Uterus (tissue), 3 donors: ENCODE measurements at regions not wholly inside any gene's neighbourhood (a gene's known extent, or its start where the extent isn't known, plus 50 kb on each side); places are given as distances from the start of the nearest gene placed in this dataset.
"Not testable (repeated sequence)": the region's sequence is repeated elsewhere in the genome, so short reads cannot be mapped to it uniquely, and the experiment has no call there.

Experiments
- DNase-seq, 2 donors: peaks; one replicate each; pipeline ENCODE4 v3.0.0-alpha.2; 2019 to 2020
- H3K27ac ChIP-seq, 2 donors: fragments of 200-600 bp; sonication (generic); 1 replicate in 1 of 2; 2 replicates in 1 of 2; pipeline ENCODE4 v1.5.1; 2016 to 2018
- H3K27me3 ChIP-seq, 2 donors: fragments of 200-600 bp; sonication (generic); one replicate each; pipeline ENCODE4 v1.5.1; 2018 to 2019; ENCODE audit warnings: control low read depth in 1 of 2
- H3K36me3 ChIP-seq, 2 donors: fragments of 200-600 bp; sonication (generic); one replicate each; pipeline ENCODE4 v1.5.1; 2019; ENCODE audit warnings: control low read depth in 1 of 2
- H3K4me1 ChIP-seq, 2 donors: fragments of 200-600 bp; sonication (generic); one replicate each; pipeline ENCODE4 v1.5.1; 2018 to 2019; ENCODE audit warnings: control low read depth in 1 of 2
- H3K4me3 ChIP-seq, 2 donors: fragments of 200-600 bp; sonication (generic); 1 replicate in 1 of 2; 2 replicates in 1 of 2; pipeline ENCODE4 v1.5.1; 2018 to 2019; ENCODE audit warnings: mild to moderate bottlenecking in 1 of 2
- H3K9me3 ChIP-seq, 2 donors: fragments of 200-600 bp; sonication (generic); one replicate each; pipeline ENCODE4 v1.5.1; 2019; ENCODE audit warnings: control low read depth in 1 of 2
- CTCF ChIP-seq, 4 experiments: fragments of 200-600 bp in 2 of 4; fragments of 450-650 bp in 2 of 4; sonication (generic) in 2 of 4; IDR thresholded peaks; one replicate each; pipeline ENCODE4 v1.5.1; 2016 to 2019; ENCODE audit warnings: antibody characterized with exemption in 4 of 4, mild to moderate bottlenecking in 2 of 4, moderate library complexity in 1 of 4
- POLR2A ChIP-seq, 2 donors: fragments of 450-650 bp; IDR thresholded peaks; one replicate each; pipeline ENCODE4 v1.6.1; 2016; ENCODE audit warnings: antibody characterized with exemption in 2 of 2, mild to moderate bottlenecking in 1 of 2, moderate library complexity in 1 of 2
- intact Hi-C: fragments of 100-400 bp; cut with DNase I; formaldehyde crosslinking; loops from one replicate; pipeline ENCODE4 v1.15.1; 2023; ENCODE audit warnings: low total_unique reads
- donor health status: DM: yes; HTN: yes; CAD: no.

GRCh38 chr14:53714495-53715192, 242.0 kb downstream of the BMP4 start:
- TF ChIP-seq CTCF (IDR thresholded peaks at IDR 0.05), result no peak
- TF ChIP-seq POLR2A (IDR thresholded peaks at IDR 0.05), result no peak
- intact Hi-C loops, result no loop called here
- H3K27ac ChIP-seq, result peak overlapping the region; percentile 9 to 55

GRCh38 chr14:53712901-53713300, 243.7 kb downstream of the BMP4 start:
- H3K4me1 ChIP-seq, intact Hi-C loops, H3K36me3 ChIP-seq, H3K9me3 ChIP-seq, DNase-seq, H3K27ac ChIP-seq, H3K27me3 ChIP-seq, H3K4me3 ChIP-seq: not testable (repeated sequence)

More at GRCh38 chr14:53714495-53715192, 242.0 kb downstream of the BMP4 start:
- H3K27me3 ChIP-seq, result no peaks in the 10 kb centered on the region
- H3K9me3 ChIP-seq, result no peaks in the 10 kb centered on the region
- H3K4me3 ChIP-seq, result no peak overlapping the region
- H3K4me1 ChIP-seq, result no peaks in the 10 kb centered on the region
- no peaks in the 10 kb centered on the region for H3K36me3 ChIP-seq
- DNase-seq, result no peak

GRCh38 chr14:53711205-53711604, 245.4 kb downstream of the BMP4 start:
- intact Hi-C loops, result no loop called here
- TF ChIP-seq POLR2A (IDR thresholded peaks at IDR 0.05) (no peak), CTCF (IDR thresholded peaks at IDR 0.05) (no peak)
- H3K4me1 ChIP-seq, result no peaks in the 10 kb centered on the region

GRCh38 chr14:53710615-53711014, 246.0 kb downstream of the BMP4 start:
- H3K36me3 ChIP-seq, result no peaks in the 10 kb centered on the region
- H3K4me1 ChIP-seq, result no peaks in the 10 kb centered on the region
- no peak for DNase-seq
- no peak for TF ChIP-seq POLR2A (IDR thresholded peaks at IDR 0.05)
- no peak for TF ChIP-seq CTCF (IDR thresholded peaks at IDR 0.05)
- no peak overlapping the region for H3K27ac ChIP-seq
- no peaks in the 10 kb centered on the region for H3K9me3 ChIP-seq
- H3K27me3 ChIP-seq, result no peaks in the 10 kb centered on the region
- intact Hi-C loops, result no loop called here
- H3K4me3 ChIP-seq, result no peak overlapping the region

More at GRCh38 chr14:53711205-53711604, 245.4 kb downstream of the BMP4 start:
- Histone ChIP-seq H3K27ac (no peak overlapping the region), H3K9me3 (no peaks in the 10 kb centered on the region), H3K4me3 (no peak overlapping the region), H3K27me3 (no peaks in the 10 kb centered on the region), H3K36me3 (no peaks in the 10 kb centered on the region)
- no peak for DNase-seq

GRCh38 chr14:53709381-53709780, 247.2 kb downstream of the BMP4 start:
- no peaks in the 10 kb centered on the region for H3K36me3 ChIP-seq
- DNase-seq, result no peak
- no peak overlapping the region for H3K27ac ChIP-seq
- H3K9me3 ChIP-seq, result no peaks in the 10 kb centered on the region
- H3K4me1 ChIP-seq, result no peaks in the 10 kb centered on the region
- no peaks in the 10 kb centered on the region for H3K27me3 ChIP-seq
- intact Hi-C loops, result no loop called here
- H3K4me3 ChIP-seq, result no peak overlapping the region
- TF ChIP-seq CTCF (IDR thresholded peaks at IDR 0.05) (no peak), POLR2A (IDR thresholded peaks at IDR 0.05) (no peak)

GRCh38 chr14:53703457-53703856, 253.2 kb downstream of the BMP4 start:
- H3K4me3 ChIP-seq, result no peak overlapping the region
- intact Hi-C loops, result no loop called here
- no peaks in the 10 kb centered on the region for H3K9me3 ChIP-seq
- no peaks in the 10 kb centered on the region for H3K4me1 ChIP-seq
- no peak for DNase-seq
- no peaks in the 10 kb centered on the region for H3K36me3 ChIP-seq
- no peak overlapping the region for H3K27ac ChIP-seq
- TF ChIP-seq CTCF (IDR thresholded peaks at IDR 0.05) (no peak), POLR2A (IDR thresholded peaks at IDR 0.05) (no peak)
- no peaks in the 10 kb centered on the region for H3K27me3 ChIP-seq
